Large intestine (tissue), 3 donors: ENCODE measurements at regions not wholly inside any gene's neighbourhood (a gene's known extent, or its start where the extent isn't known, plus 50 kb on each side); places are given as distances from the start of the nearest gene placed in this dataset.
A peak's percentile ranks its signal among the peaks of the same experiment; 100 is the strongest.

Source experiments
- DNase-seq, 2 donors: peaks; one replicate each; pipeline versions ENCODE4 v3.0.0 to v3.0.0-alpha.2; 2013
- H3K27ac ChIP-seq: one replicate; pipeline ENCODE4 v1.5.1; 2013; ENCODE audit warnings: low read length
- H3K27me3 ChIP-seq: 2 replicates; pipeline ENCODE4 v1.6.1; 2013; ENCODE audit warnings: low read length; ENCODE audit not compliant: control insufficient read depth, insufficient read depth
- H3K36me3 ChIP-seq: 2 replicates; pipeline ENCODE4 v1.6.1; 2013; ENCODE audit warnings: low read length; ENCODE audit not compliant: control insufficient read depth, insufficient read depth
- H3K4me1 ChIP-seq: one replicate; pipeline ENCODE4 v1.6.1; 2013; ENCODE audit warnings: low read length; ENCODE audit not compliant: control insufficient read depth, insufficient read depth
- H3K4me3 ChIP-seq: one replicate; pipeline ENCODE4 v1.5.1; 2013; ENCODE audit warnings: low read length
- H3K9me3 ChIP-seq: one replicate; pipeline ENCODE4 v1.6.1; 2013; ENCODE audit warnings: mild to moderate bottlenecking, low read depth, low read length, moderate library complexity; ENCODE audit not compliant: control insufficient read depth
- WGBS: methylation state at CpG from one replicate; pipeline ENCODE4 v1.1.5; 2013; ENCODE audit warnings: low lambda C conversion rate; ENCODE audit not compliant: insufficient coverage; 5-methylcytosine and 5-hydroxymethylcytosine counted together

DNA sequence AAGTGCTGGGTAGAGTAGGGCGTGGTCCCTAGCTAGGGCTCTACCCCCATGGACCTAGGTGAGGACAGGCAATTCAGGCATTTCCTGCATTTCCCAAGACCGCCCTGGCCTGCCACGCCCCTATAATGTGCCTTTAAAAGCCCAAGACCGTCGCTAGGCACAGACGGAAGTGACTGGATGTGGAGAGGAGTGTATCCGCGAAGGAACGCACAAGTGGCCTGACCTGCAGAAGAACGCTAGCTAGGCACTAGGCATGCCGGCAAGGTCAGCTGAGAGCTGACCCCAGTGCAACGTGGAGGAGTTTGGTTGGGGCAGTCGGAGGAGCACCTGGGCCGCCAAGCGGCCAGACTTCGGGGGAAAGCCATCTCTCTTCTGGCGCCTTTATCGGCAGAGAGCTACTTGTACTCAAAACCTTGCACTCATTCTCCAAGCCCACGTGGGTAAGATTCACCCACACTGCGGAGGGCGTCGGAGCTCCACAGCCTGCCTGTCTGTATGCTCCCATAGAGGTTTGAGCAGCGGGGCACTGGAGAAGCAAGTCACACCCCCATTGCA is 370.0 kb downstream of the FGF9 start:
- DNase-seq = peak in 1 of 2 donors; percentile 24
- Histone ChIP-seq H3K4me1 (no peaks in the 10 kb centered on the region), H3K4me3 (peak overlapping the region; percentile 19), H3K27ac (no peak overlapping the region), H3K36me3 (no peaks in the 10 kb centered on the region), H3K27me3 (no peaks in the 10 kb centered on the region), H3K9me3 (peaks cover 4% of the 10 kb centered on the region)
- no CpG with 5 or more reads among the region's 23 CpGs for WGBS

DNA sequence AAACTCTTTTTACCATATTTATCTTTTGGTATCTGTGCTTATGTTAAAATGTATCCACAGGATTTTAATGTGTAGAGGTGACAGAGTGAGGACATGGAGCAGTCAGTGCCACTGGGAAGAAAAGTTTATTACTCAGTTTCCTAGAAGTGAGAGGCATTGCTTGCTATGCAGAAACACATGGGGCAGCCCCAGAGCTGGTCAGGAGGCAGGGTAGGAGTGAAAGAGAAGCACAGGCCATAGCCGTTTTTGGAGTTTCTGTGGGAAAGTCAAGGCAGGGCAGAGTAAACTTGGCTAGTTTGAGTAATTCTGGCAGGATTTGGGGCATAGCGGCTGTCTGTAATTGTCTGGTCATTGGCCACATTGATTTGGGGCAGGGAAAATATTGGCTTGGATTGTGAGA is 370.9 kb downstream of the FGF9 start:
- no peak for DNase-seq
- no peaks in the 10 kb centered on the region for H3K4me1 ChIP-seq
- no peak overlapping the region for H3K27ac ChIP-seq
- no peaks in the 10 kb centered on the region for H3K27me3 ChIP-seq
- no peaks in the 10 kb centered on the region for H3K36me3 ChIP-seq
- peaks cover 4% of the 10 kb centered on the region for H3K9me3 ChIP-seq
- no CpG with 5 or more reads among the region's 2 CpGs for WGBS
- H3K4me3 ChIP-seq = no peak overlapping the region

DNA sequence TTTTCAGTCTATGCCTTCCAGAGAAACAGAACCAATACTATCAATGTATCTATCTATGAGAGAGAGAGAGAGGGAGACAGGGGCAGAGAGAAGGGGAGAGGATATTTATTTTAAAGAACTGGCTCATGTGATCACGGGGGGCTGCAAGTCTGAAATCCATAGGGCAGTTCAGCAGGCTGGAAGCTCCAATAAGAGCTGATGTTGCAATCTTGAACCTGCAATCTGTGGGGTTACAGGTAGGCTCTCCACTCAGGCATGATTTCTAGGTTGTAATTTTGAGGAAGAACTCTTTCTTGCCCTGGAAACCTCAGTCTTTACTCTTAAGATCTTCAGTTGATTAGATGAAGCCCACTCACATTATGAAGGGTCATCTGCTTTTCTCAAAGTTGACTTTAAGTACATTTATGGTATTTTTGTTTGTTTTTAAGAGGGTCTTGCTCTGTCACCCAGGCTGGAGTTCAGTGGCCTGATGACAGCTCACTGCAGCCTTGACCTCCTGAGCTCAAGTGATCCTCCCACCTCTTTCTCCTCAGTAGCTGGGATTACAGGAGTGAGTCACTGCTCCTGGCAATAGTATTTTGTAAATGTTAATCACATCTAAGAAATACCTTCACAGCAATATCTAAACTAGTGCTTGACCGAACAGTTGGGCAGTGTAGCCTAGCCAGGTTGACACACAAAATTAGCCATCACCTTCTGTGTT is 376.4 kb downstream of the FGF9 start:
- Histone ChIP-seq H3K27me3 (no peaks in the 10 kb centered on the region), H3K4me3 (no peak overlapping the region), H3K9me3 (no peaks in the 10 kb centered on the region), H3K27ac (no peak overlapping the region), H3K4me1 (no peaks in the 10 kb centered on the region), H3K36me3 (no peaks in the 10 kb centered on the region)
- DNase-seq = no peak
- no CpG with 5 or more reads among the region's 2 CpGs for WGBS

DNA sequence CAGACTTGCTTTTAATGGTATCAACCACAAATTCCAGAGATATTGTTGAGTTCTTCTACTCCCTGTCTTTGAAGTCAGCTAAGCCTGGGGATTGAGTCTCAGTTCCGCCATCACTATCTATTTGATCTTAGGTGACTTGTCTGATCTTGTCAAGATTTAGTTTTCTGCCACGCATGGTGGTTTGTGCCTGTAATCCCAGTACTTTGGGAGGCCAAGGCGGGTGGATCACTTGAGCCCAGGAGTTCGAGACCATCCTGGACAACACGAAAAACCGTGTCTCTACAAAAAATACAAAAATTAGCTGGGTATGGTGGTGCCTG is 376.9 kb downstream of the FGF9 start:
- no CpG with 5 or more reads among the region's 6 CpGs for WGBS
- Histone ChIP-seq H3K27me3 (no peaks in the 10 kb centered on the region), H3K9me3 (no peaks in the 10 kb centered on the region), H3K4me1 (no peaks in the 10 kb centered on the region), H3K36me3 (no peaks in the 10 kb centered on the region), H3K4me3 (no peak overlapping the region), H3K27ac (no peak overlapping the region)
- DNase-seq = no peak

DNA sequence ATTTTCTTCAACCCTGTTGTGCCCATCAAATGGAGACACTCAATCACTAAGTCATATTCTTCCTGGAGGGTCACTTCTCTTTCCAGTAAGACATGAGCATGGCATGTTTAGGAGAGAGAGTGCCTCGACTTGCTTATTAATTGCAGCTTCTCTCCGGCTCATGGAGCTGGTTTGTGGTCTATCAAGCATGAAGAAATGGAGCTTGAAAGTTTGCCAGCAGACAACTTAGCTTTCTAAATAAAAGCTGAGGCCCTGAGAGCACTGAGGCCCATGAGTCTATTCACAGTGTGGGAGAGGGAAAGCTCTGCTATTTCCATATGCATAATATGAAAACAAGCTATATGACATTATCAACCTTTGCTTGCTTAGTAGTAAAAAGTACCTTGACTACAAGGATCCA is 378.5 kb downstream of the FGF9 start:
- no peak overlapping the region for H3K27ac ChIP-seq
- H3K4me1 ChIP-seq = no peaks in the 10 kb centered on the region
- H3K4me3 ChIP-seq = no peak overlapping the region
- no peaks in the 10 kb centered on the region for H3K27me3 ChIP-seq
- no peaks in the 10 kb centered on the region for H3K36me3 ChIP-seq
- H3K9me3 ChIP-seq = no peaks in the 10 kb centered on the region
- peak in 1 of 2 donors; percentile 13 for DNase-seq
- WGBS = no CpG with 5 or more reads among the region's 2 CpGs

DNA sequence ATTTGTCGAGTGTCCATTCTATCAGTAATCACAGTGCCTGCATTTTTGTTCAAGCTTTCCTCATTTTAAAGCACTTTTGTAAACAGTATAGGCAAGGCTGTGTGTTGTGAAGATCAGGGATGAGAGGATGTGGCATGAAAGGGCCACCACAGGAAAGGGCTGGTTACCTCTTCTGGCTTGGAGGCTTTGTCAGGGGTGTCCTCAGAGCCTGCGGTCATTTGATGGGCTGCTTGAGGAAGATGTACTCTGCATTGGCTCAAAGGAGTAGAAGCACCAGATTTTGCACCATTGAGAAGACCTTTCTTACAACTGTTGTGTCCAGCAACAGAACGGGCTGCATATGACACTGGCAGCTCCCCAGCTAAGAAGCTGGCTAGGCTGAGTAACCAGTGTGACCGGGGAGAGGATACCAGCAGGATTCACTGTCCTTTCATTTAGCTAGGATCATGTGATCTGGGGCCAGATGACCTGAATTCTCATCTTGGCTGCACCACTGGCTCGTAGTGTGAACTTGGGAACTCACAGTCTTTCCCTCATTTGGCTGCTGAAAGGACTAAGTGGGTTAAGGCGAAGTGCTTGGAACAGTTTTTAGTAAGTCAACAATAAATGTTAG is 380.2 kb downstream of the FGF9 start:
- no peak for DNase-seq
- Histone ChIP-seq H3K27ac (no peak overlapping the region), H3K4me3 (no peak overlapping the region), H3K9me3 (no peaks in the 10 kb centered on the region), H3K36me3 (no peaks in the 10 kb centered on the region), H3K4me1 (no peaks in the 10 kb centered on the region), H3K27me3 (no peaks in the 10 kb centered on the region)
- WGBS = 90% methylated on average over 2 of the region's 6 CpGs

DNA sequence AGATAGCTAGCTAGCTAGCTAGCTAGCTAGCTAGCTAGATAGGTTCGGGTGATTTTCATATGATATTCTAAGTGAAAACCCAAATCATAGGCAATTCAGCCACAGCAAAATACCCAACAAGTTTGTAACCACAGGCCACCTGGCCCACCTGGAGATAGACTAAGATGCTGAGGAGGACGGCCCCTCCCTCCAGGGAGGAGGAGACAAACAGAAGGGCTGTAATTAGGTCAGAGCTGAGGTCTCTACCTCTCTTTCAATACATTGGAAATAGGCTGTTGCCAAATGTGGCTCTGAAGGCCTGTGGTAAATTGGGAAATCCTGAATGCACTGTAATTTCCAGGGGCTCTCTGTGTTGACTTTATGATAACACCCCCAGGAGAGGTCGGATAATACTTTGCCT is 382.2 kb downstream of the FGF9 start:
- Histone ChIP-seq H3K36me3 (no peaks in the 10 kb centered on the region), H3K4me1 (no peaks in the 10 kb centered on the region), H3K27ac (no peak overlapping the region), H3K27me3 (no peaks in the 10 kb centered on the region), H3K4me3 (no peak overlapping the region), H3K9me3 (no peaks in the 10 kb centered on the region)
- no CpG with 5 or more reads among the region's 3 CpGs for WGBS
- no peak for DNase-seq

DNA sequence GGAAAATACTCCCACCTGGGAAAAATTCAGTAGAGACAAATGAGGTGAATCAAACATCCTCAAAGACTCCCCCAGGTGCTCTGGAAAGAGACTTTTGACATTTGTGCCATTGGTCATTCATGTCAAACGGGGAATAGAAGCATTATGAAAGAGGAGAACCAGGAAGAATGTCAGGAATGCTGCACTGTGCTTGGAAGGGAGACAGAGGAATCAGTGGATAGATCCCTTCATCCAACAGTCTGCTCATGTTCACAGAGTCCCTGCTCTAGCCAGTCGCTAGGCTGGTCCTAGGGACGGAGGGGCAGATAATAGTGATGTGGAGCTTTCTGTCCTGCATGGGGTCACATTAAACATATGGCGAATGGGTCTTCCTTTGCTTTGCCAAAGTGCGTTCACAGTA is 384.4 kb downstream of the FGF9 start:
- H3K4me1 ChIP-seq = no peaks in the 10 kb centered on the region
- H3K27me3 ChIP-seq = no peaks in the 10 kb centered on the region
- H3K4me3 ChIP-seq = no peak overlapping the region
- H3K9me3 ChIP-seq = no peaks in the 10 kb centered on the region
- H3K27ac ChIP-seq = no peak overlapping the region
- DNase-seq = no peak
- H3K36me3 ChIP-seq = no peaks in the 10 kb centered on the region
- WGBS = no CpG with 5 or more reads among the region's 5 CpGs

DNA sequence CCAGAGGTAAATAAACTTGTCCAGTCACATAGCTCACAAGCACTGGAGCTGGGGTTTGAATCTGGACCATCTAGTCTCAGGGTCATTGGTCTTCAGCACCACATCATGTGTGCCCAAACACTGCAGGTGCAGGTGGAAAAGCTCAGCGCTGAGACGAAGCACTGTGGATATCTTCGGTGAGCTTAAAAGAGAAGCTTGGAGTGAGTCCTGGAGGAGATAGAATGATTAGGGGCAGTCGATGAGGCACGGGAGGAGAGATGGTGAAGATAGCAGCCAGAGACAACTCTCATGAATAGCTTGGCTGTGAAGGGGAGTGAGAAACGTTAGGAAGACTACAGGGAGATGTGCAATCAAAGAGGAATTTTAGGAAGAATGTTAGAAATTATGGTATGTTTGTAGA is 389.3 kb downstream of the FGF9 start:
- Histone ChIP-seq H3K27ac (no peak overlapping the region), H3K36me3 (no peaks in the 10 kb centered on the region), H3K4me3 (no peak overlapping the region), H3K27me3 (no peaks in the 10 kb centered on the region), H3K4me1 (no peaks in the 10 kb centered on the region), H3K9me3 (no peaks in the 10 kb centered on the region)
- WGBS = 40% methylated on average over 1 of the region's 6 CpGs
- DNase-seq = no peak

DNA sequence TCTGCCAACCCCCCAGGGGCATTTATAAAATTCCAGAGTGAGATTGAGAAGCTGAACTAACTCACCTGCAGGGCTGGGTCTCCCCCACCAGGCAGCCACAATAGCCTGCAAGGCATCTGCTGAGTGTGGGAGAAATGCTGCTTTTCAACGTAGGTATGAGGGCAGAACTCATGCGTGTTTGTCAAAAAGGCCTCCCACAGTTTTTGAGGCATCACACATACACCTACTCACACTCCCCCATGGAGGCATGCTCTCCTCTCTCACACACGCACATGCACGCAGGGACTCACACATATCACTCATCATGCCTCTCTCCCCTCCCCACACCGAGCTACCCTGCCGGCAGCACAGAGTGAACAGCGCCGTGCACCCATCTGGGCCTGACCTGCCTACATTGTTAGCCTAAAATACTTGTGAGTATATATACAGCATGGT is 390.5 kb downstream of the FGF9 start:
- WGBS = no CpG with 5 or more reads among the region's 8 CpGs
- no peak for DNase-seq
- no peaks in the 10 kb centered on the region for H3K27me3 ChIP-seq
- H3K4me1 ChIP-seq = no peaks in the 10 kb centered on the region
- no peak overlapping the region for H3K4me3 ChIP-seq
- no peak overlapping the region for H3K27ac ChIP-seq
- no peaks in the 10 kb centered on the region for H3K36me3 ChIP-seq
- H3K9me3 ChIP-seq = no peaks in the 10 kb centered on the region
